OCI-LY7 (cell line): ENCODE measurements at regions not wholly inside any gene's neighbourhood (a gene's known extent, or its start where the extent isn't known, plus 50 kb on each side); places are given as distances from the start of the nearest gene placed in this dataset.

Source experiments
- EZH2phosphoT487 ChIP-seq: fragments of 200-600 bp; sonication (generic); IDR thresholded peaks from 2 replicates; pipeline ENCODE4 v1.6.1; 2018; ENCODE audit warnings: low read depth, borderline replicate concordance, mild to moderate bottlenecking, mixed run types, antibody characterized with exemption, low read length, moderate library complexity, mixed read lengths
- TF ChIP-seq, protein P1 (sequence below): fragments of 200-600 bp; sonication (generic); conservative IDR thresholded peaks from 2 replicates; pipeline ENCODE4 v1.5.1; 2014; ENCODE audit warnings: mild to moderate bottlenecking, antibody characterized with exemption, low read length, moderate library complexity, mixed read lengths

DNA sequence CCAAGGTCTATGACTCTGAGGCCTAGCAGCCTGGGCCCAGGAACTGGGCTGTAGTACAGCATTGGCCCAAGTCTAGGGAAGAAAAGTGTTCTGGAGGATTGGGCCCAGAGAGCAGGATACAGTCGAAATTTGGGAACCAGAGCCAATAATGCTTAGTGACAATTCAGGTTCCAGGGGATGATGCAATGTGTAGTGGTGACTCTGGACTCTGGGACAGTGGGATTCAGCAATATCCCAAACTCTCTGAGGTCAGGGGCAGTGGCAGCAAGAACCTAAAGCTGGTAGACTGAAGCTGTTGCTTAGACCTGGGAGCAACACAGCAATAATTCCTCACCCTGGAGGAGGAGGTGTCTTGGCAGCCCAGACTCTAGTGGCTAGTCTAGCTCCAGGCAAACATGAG lies 545.5 kb upstream of the ARGLU1 start:
- TF ChIP-seq, protein P1, sequence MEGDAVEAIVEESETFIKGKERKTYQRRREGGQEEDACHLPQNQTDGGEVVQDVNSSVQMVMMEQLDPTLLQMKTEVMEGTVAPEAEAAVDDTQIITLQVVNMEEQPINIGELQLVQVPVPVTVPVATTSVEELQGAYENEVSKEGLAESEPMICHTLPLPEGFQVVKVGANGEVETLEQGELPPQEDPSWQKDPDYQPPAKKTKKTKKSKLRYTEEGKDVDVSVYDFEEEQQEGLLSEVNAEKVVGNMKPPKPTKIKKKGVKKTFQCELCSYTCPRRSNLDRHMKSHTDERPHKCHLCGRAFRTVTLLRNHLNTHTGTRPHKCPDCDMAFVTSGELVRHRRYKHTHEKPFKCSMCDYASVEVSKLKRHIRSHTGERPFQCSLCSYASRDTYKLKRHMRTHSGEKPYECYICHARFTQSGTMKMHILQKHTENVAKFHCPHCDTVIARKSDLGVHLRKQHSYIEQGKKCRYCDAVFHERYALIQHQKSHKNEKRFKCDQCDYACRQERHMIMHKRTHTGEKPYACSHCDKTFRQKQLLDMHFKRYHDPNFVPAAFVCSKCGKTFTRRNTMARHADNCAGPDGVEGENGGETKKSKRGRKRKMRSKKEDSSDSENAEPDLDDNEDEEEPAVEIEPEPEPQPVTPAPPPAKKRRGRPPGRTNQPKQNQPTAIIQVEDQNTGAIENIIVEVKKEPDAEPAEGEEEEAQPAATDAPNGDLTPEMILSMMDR: no peak
- no peak for TF ChIP-seq EZH2phosphoT487
